Natural killer cell (primary cell): ENCODE measurements at regions not wholly inside any gene's neighbourhood (a gene's known extent, or its start where the extent isn't known, plus 50 kb on each side); places are given as distances from the start of the nearest gene placed in this dataset.

Experiments
- ATAC-seq, 3 donors: fragments of 150-1000 bp in 2 of 3; fragments of 200-7000 bp in 1 of 3; cut with Tn5 transposase; 1 replicate in 1 of 3; 2 replicates in 2 of 3; pipeline ENCODE4 v1.10.0; 2021; ENCODE audit warnings: mild to moderate bottlenecking in 2 of 3, moderate library complexity in 2 of 3
- DNase-seq, 2 donors: peaks; one replicate each; pipeline versions ENCODE4 v3.0.0 to v3.0.0-alpha.2; 2013 to 2021; ENCODE audit warnings: mixed read lengths in 1 of 2
- H3K27ac ChIP-seq: one replicate; pipeline ENCODE4 v1.5.1; 2013; ENCODE audit warnings: mild to moderate bottlenecking, low read length
- H3K27me3 ChIP-seq: one replicate; pipeline ENCODE4 v1.6.1; 2013; ENCODE audit warnings: low read length; ENCODE audit not compliant: control insufficient read depth, insufficient read depth
- H3K36me3 ChIP-seq: one replicate; pipeline ENCODE4 v1.6.1; 2013; ENCODE audit warnings: low read length; ENCODE audit not compliant: control insufficient read depth, insufficient read depth
- H3K4me1 ChIP-seq: one replicate; pipeline ENCODE4 v1.6.1; 2013; ENCODE audit warnings: low read length; ENCODE audit not compliant: control insufficient read depth, insufficient read depth
- H3K4me3 ChIP-seq: one replicate; pipeline ENCODE4 v1.5.1; 2013; ENCODE audit warnings: low read length
- H3K9me3 ChIP-seq: one replicate; pipeline ENCODE4 v1.6.1; 2013; ENCODE audit warnings: low read length; ENCODE audit not compliant: control insufficient read depth, insufficient read depth
- H3K27ac Mint-ChIP-seq, 2 donors: one replicate each; pipeline ENCODE4 v1.8.0; 2022; ENCODE audit warnings: mild to moderate bottlenecking in 2 of 2, mixed read lengths in 2 of 2, moderate library complexity in 1 of 2
- H3K27me3 Mint-ChIP-seq, 2 donors: one replicate each; pipeline ENCODE4 v1.8.0; 2022; ENCODE audit warnings: low read depth in 2 of 2, mixed read lengths in 2 of 2
- H3K36me3 Mint-ChIP-seq: one replicate; pipeline ENCODE4 v1.8.0; 2022; ENCODE audit warnings: mixed read lengths
- H3K4me1 Mint-ChIP-seq, 2 donors: one replicate each; pipeline ENCODE4 v1.8.0; 2022; ENCODE audit warnings: mixed read lengths in 2 of 2
- H3K4me3 Mint-ChIP-seq: one replicate; pipeline ENCODE4 v1.8.0; 2022; ENCODE audit warnings: mild to moderate bottlenecking, moderate library complexity, mixed read lengths
- H3K9me3 Mint-ChIP-seq, 2 donors: one replicate each; pipeline ENCODE4 v1.8.0; 2022; ENCODE audit warnings: mixed read lengths in 2 of 2
- CTCF ChIP-seq: fragments of 200-600 bp; IDR thresholded peaks from one replicate; pipeline ENCODE4 v1.8.0; 2022; ENCODE audit warnings: antibody characterized with exemption
- WGBS: methylation state at CpG from one replicate; pipeline ENCODE4 v1.1.7; 2013; ENCODE audit warnings: missing lambda C conversion rate; ENCODE audit not compliant: insufficient coverage; 5-methylcytosine and 5-hydroxymethylcytosine counted together
- intact Hi-C: fragments of 100-400 bp; cut with micrococcal nuclease; formaldehyde crosslinking; loops from one replicate; pipeline ENCODE4 v1.14.2; 2022

- intact Hi-C loops, result no loop called here
- DNase-seq, result no peak
- no peaks in the 10 kb centered on the region for H3K36me3 Mint-ChIP-seq
- ATAC-seq, result no peak
- Histone ChIP-seq H3K36me3 (no peaks in the 10 kb centered on the region), H3K27ac (no peak overlapping the region), H3K4me3 (no peak overlapping the region), H3K4me1 (no peaks in the 10 kb centered on the region), H3K9me3 (no peaks in the 10 kb centered on the region), H3K27me3 (no peaks in the 10 kb centered on the region)
- peaks cover 14 to 23% of the 10 kb centered on the region in 2 donors for H3K9me3 Mint-ChIP-seq
- TF ChIP-seq CTCF, result no peak
- H3K27ac Mint-ChIP-seq, result no peak overlapping the region
- H3K27me3 Mint-ChIP-seq, result no peaks in the 10 kb centered on the region
- H3K4me1 Mint-ChIP-seq, result no peaks in the 10 kb centered on the region
- 83% methylated on average over 3 of the region's 3 CpGs for WGBS
- H3K4me3 Mint-ChIP-seq, result no peak overlapping the region
These were observed 1199.1 kb upstream of the GYPC start for GRCh38 chr2:125456693-125457363.

- no peak for TF ChIP-seq CTCF
- 66% methylated on average over 12 of the region's 12 CpGs for WGBS
- Histone ChIP-seq H3K27me3 (no peaks in the 10 kb centered on the region), H3K9me3 (peaks cover 17% of the 10 kb centered on the region), H3K27ac (no peak overlapping the region), H3K36me3 (no peaks in the 10 kb centered on the region), H3K4me3 (no peak overlapping the region), H3K4me1 (no peaks in the 10 kb centered on the region)
- Mint-ChIP-seq H3K27ac (no peak overlapping the region), H3K9me3 (peaks cover 17 to 22% of the 10 kb centered on the region in 2 donors), H3K4me3 (no peak overlapping the region), H3K4me1 (no peaks in the 10 kb centered on the region), H3K36me3 (peaks cover 22% of the 10 kb centered on the region), H3K27me3 (no peaks in the 10 kb centered on the region)
- intact Hi-C loops, result no loop called here
- ATAC-seq (no peak), DNase-seq (no peak)
These were observed 1184.0 kb upstream of the GYPC start for GRCh38 chr2:125471963-125472362.

- H3K27me3 ChIP-seq, result no peaks in the 10 kb centered on the region
- no peak for TF ChIP-seq CTCF
- no peaks in the 10 kb centered on the region for H3K4me1 ChIP-seq
- 93% methylated on average over 24 of the region's 24 CpGs for WGBS
- Mint-ChIP-seq H3K4me3 (no peak overlapping the region), H3K27ac (no peak overlapping the region), H3K4me1 (no peaks in the 10 kb centered on the region), H3K9me3 (peaks cover 16 to 27% of the 10 kb centered on the region in 2 donors), H3K36me3 (peaks cover 12% of the 10 kb centered on the region), H3K27me3 (no peaks in the 10 kb centered on the region)
- H3K36me3 ChIP-seq, result no peaks in the 10 kb centered on the region
- intact Hi-C loops, result no loop called here
- no peak overlapping the region for H3K4me3 ChIP-seq
- ATAC-seq, result no peak
- peaks cover 14% of the 10 kb centered on the region for H3K9me3 ChIP-seq
- no peak for DNase-seq
- no peak overlapping the region for H3K27ac ChIP-seq
These were observed 1176.8 kb upstream of the GYPC start for GRCh38 chr2:125479143-125479636.

GRCh38 chr2:125490308-125490707 is 1165.7 kb upstream of the GYPC start:
- intact Hi-C loops, result no loop called here
- no peak for DNase-seq
- no peak for TF ChIP-seq CTCF
- Histone ChIP-seq H3K27me3 (no peaks in the 10 kb centered on the region), H3K4me3 (no peak overlapping the region), H3K27ac (no peak overlapping the region), H3K36me3 (no peaks in the 10 kb centered on the region), H3K4me1 (no peaks in the 10 kb centered on the region), H3K9me3 (peaks cover 3% of the 10 kb centered on the region)
- Mint-ChIP-seq H3K9me3 (peaks cover 13 to 15% of the 10 kb centered on the region in 2 donors), H3K4me3 (no peak overlapping the region), H3K4me1 (no peaks in the 10 kb centered on the region), H3K27ac (no peak overlapping the region), H3K27me3 (no peaks in the 10 kb centered on the region), H3K36me3 (peaks cover 7% of the 10 kb centered on the region)
- ATAC-seq, result no peak
- WGBS, result 96% methylated on average over 3 of the region's 4 CpGs
